OCI-LY3 (cell line): ENCODE measurements at regions not wholly inside any gene's neighbourhood (a gene's known extent, or its start where the extent isn't known, plus 50 kb on each side); places are given as distances from the start of the nearest gene placed in this dataset.

Experiments
- CTCF ChIP-seq: fragments of 200-600, 300-600 bp; sonication (generic); IDR thresholded peaks from 2 replicates; pipeline ENCODE4 v1.5.1; 2014; ENCODE audit warnings: antibody characterized with exemption, low read length, low read depth
- EZH2phosphoT487 ChIP-seq: fragments of 200-600 bp; shearing (Covaris generic); IDR thresholded peaks from 2 replicates; pipeline ENCODE4 v1.6.1; 2018; ENCODE audit warnings: antibody characterized with exemption, mixed run types, low read depth

GRCh38 chr2:118508282-118508681 is 339.2 kb downstream of the EN1 start:
- TF ChIP-seq CTCF (no peak), EZH2phosphoT487 (no peak)
